H9 (cell line): ENCODE measurements at regions not wholly inside any gene's neighbourhood (a gene's known extent, or its start where the extent isn't known, plus 50 kb on each side); places are given as distances from the start of the nearest gene placed in this dataset.

Experiments used
- DNase-seq: peaks from one replicate; pipeline ENCODE4 v3.0.0-alpha.2; 2017
- H2AFZ ChIP-seq: one replicate; pipeline ENCODE4 v1.6.1; 2013; ENCODE audit warnings: mild to moderate bottlenecking, low read length, control low read depth, moderate library complexity
- H2AK5ac ChIP-seq: 2 replicates; pipeline ENCODE4 v1.6.1; 2013; ENCODE audit warnings: low read length, control low read depth, mixed read lengths; ENCODE audit not compliant: insufficient read length
- H2BK120ac ChIP-seq: one replicate; pipeline ENCODE4 v1.6.1; 2013; ENCODE audit warnings: low read depth, mild to moderate bottlenecking, low read length, control low read depth, inconsistent platforms; ENCODE audit not compliant: poor library complexity, severe bottlenecking
- H2BK12ac ChIP-seq: 2 replicates; pipeline ENCODE4 v1.6.1; 2013; ENCODE audit warnings: low read length, control low read depth, mixed read lengths, low read depth; ENCODE audit not compliant: insufficient read length
- H2BK15ac ChIP-seq: 2 replicates; pipeline ENCODE4 v1.6.1; 2013; ENCODE audit warnings: low read depth, low read length, control low read depth
- H2BK20ac ChIP-seq: one replicate; pipeline ENCODE4 v1.6.1; 2013; ENCODE audit warnings: low read depth, mild to moderate bottlenecking, low read length, control low read depth, inconsistent platforms; ENCODE audit not compliant: poor library complexity, severe bottlenecking
- H2BK5ac ChIP-seq: 2 replicates; pipeline ENCODE4 v1.6.1; 2013; ENCODE audit warnings: low read length, control low read depth, mixed read lengths; ENCODE audit not compliant: insufficient read length
- H3K14ac ChIP-seq: 2 replicates; pipeline ENCODE4 v1.6.1; 2013; ENCODE audit warnings: low read length, control low read depth; ENCODE audit not compliant: insufficient read depth
- H3K18ac ChIP-seq: 2 replicates; pipeline ENCODE4 v1.6.1; 2013; ENCODE audit warnings: low read depth, mild to moderate bottlenecking, mixed read lengths, low read length, control low read depth; ENCODE audit not compliant: insufficient read length
- H3K23ac ChIP-seq: 2 replicates; pipeline ENCODE4 v1.6.1; 2013; ENCODE audit warnings: low read length, control low read depth, mixed read lengths, low read depth; ENCODE audit not compliant: insufficient read length
- H3K23me2 ChIP-seq: 2 replicates; pipeline ENCODE4 v1.6.1; 2013; ENCODE audit warnings: low read depth, mild to moderate bottlenecking, mixed read lengths, low read length, control low read depth; ENCODE audit not compliant: insufficient read length, poor library complexity, severe bottlenecking
- H3K27ac ChIP-seq: 2 replicates; pipeline ENCODE4 v1.5.1; 2013; ENCODE audit warnings: low read length, control low read depth, mixed read lengths, low read depth; ENCODE audit not compliant: insufficient read length
- H3K27me3 ChIP-seq: 2 replicates; pipeline ENCODE4 v1.6.1; 2013; ENCODE audit warnings: low read length, control low read depth, inconsistent platforms; ENCODE audit not compliant: insufficient read depth
- H3K4ac ChIP-seq: 2 replicates; pipeline ENCODE4 v1.6.1; 2013; ENCODE audit warnings: low read depth, mild to moderate bottlenecking, control low read depth, inconsistent platforms, low read length, moderate library complexity
- H3K4me1 ChIP-seq: 2 replicates; pipeline ENCODE4 v1.6.1; 2013; ENCODE audit warnings: low read length, control low read depth, inconsistent platforms; ENCODE audit not compliant: insufficient read depth
- H3K4me2 ChIP-seq: 2 replicates; pipeline ENCODE4 v1.6.1; 2013; ENCODE audit warnings: low read length, control low read depth, mixed read lengths; ENCODE audit not compliant: insufficient read length, insufficient read depth
- H3K56ac ChIP-seq: 2 replicates; pipeline ENCODE4 v1.6.1; 2013; ENCODE audit warnings: low read depth, mild to moderate bottlenecking, mixed read lengths, low read length, control low read depth; ENCODE audit not compliant: insufficient read length
- H3K79me1 ChIP-seq: 2 replicates; pipeline ENCODE4 v1.6.1; 2013; ENCODE audit warnings: low read depth, mild to moderate bottlenecking, moderate library complexity, low read length, control low read depth, inconsistent platforms; ENCODE audit not compliant: insufficient read depth, poor library complexity, severe bottlenecking
- H3K79me2 ChIP-seq: 2 replicates; pipeline ENCODE4 v1.6.1; 2013; ENCODE audit warnings: low read length, control low read depth, inconsistent platforms; ENCODE audit not compliant: insufficient read depth
- H3K9ac ChIP-seq: 2 replicates; pipeline ENCODE4 v1.6.1; 2013; ENCODE audit warnings: low read length, control low read depth, mixed read lengths; ENCODE audit not compliant: insufficient read length; ENCODE audit errors: extremely low read depth
- H3K9me3 ChIP-seq: one replicate; pipeline ENCODE4 v1.6.1; 2013; ENCODE audit warnings: low read depth, low read length, inconsistent platforms; ENCODE audit not compliant: control insufficient read depth
- H3T11ph ChIP-seq: one replicate; pipeline ENCODE4 v1.6.1; 2013; ENCODE audit warnings: mild to moderate bottlenecking, low read length, control low read depth, inconsistent platforms
- H4K20me1 ChIP-seq: one replicate; pipeline ENCODE4 v1.6.1; 2013; ENCODE audit not compliant: control insufficient read depth, insufficient read length, insufficient read depth
- H4K5ac ChIP-seq: 2 replicates; pipeline ENCODE4 v1.6.1; 2013; ENCODE audit warnings: low read depth, mild to moderate bottlenecking, mixed read lengths, low read length, control low read depth; ENCODE audit not compliant: insufficient read length
- H4K8ac ChIP-seq: replicated peaks from 2 replicates; pipeline ENCODE4 v1.6.1; 2013; ENCODE audit warnings: low read length, control low read depth, mixed read lengths, low read depth; ENCODE audit not compliant: insufficient read length
- H4K91ac ChIP-seq: 2 replicates; pipeline ENCODE4 v1.6.1; 2013; ENCODE audit warnings: low read depth, mild to moderate bottlenecking, moderate library complexity, mixed read lengths, low read length, control low read depth; ENCODE audit not compliant: insufficient read length
- H3K27ac Mint-ChIP-seq, 3 experiments: 2 replicates in 2 of 3; 3 replicates in 1 of 3; pipeline ENCODE4 v1.8.0; 2020 to 2021; ENCODE audit warnings: mixed read lengths in 3 of 3, mild to moderate bottlenecking in 1 of 3, moderate library complexity in 1 of 3
- H3K27me3 Mint-ChIP-seq: 2 replicates; pipeline ENCODE4 v1.8.0; 2021; ENCODE audit warnings: low read depth, mild to moderate bottlenecking, moderate library complexity, mixed read lengths
- H3K36me3 Mint-ChIP-seq, 3 experiments: 2 replicates in 2 of 3; 3 replicates in 1 of 3; pipeline ENCODE4 v1.8.0; 2020 to 2021; ENCODE audit warnings: low read depth in 3 of 3, mixed read lengths in 3 of 3; ENCODE audit not compliant: insufficient read depth in 1 of 3
- H3K4me1 Mint-ChIP-seq, 2 experiments: 2 replicates each; pipeline ENCODE4 v1.8.0; 2020; ENCODE audit warnings: mixed read lengths in 2 of 2
- H3K4me3 Mint-ChIP-seq, 2 experiments: 2 replicates in 1 of 2; 3 replicates in 1 of 2; pipeline ENCODE4 v1.8.0; 2020 to 2021; ENCODE audit warnings: mild to moderate bottlenecking in 2 of 2, mixed read lengths in 2 of 2, moderate library complexity in 1 of 2
- H3K9me3 Mint-ChIP-seq, 2 experiments: 2 replicates in 1 of 2; 3 replicates in 1 of 2; pipeline ENCODE4 v1.8.0; 2020; ENCODE audit warnings: mild to moderate bottlenecking in 2 of 2, mixed read lengths in 2 of 2, moderate library complexity in 1 of 2
- CTCF ChIP-seq: fragments of 200-600 bp; sonication (generic); conservative IDR thresholded peaks from 3 replicates; pipeline ENCODE4 v1.8.0; 2021; ENCODE audit warnings: antibody characterized with exemption, mild to moderate bottlenecking
- WGBS: extraction: QIAGEN DNeasy Blood & Tissue Kit; methylation state at CpG from one replicate; pipeline ENCODE4 v1.1.7; 2013; ENCODE audit warnings: missing lambda C conversion rate, low lambda C conversion rate, mixed read lengths; ENCODE audit not compliant: insufficient read length; ENCODE audit errors: extremely low coverage; 5-methylcytosine and 5-hydroxymethylcytosine counted together

- Histone ChIP-seq H3K23me2 (no peaks in the 10 kb centered on the region), H3K23ac (no peak overlapping the region), H4K5ac (no peak overlapping the region), H2BK12ac (no peak overlapping the region), H3K14ac (no peak overlapping the region), H3K9me3 (no peaks in the 10 kb centered on the region), H2BK20ac (no peak overlapping the region), H3T11ph (no peak overlapping the region), H3K18ac (no peak overlapping the region), H4K8ac (no peak overlapping the region), H3K79me2 (no peaks in the 10 kb centered on the region), H3K27me3 (no peaks in the 10 kb centered on the region), H2AK5ac (no peak overlapping the region), H4K20me1 (no peaks in the 10 kb centered on the region), H3K4ac (no peak overlapping the region), H2BK5ac (no peak overlapping the region), H3K27ac (no peak overlapping the region), H4K91ac (no peak overlapping the region), H3K9ac (no peak overlapping the region), H3K56ac (no peak overlapping the region), H3K79me1 (no peaks in the 10 kb centered on the region), H2BK15ac (no peak overlapping the region), H3K4me2 (no peak overlapping the region), H2BK120ac (no peak overlapping the region), H3K4me1 (no peaks in the 10 kb centered on the region), H2AFZ (no peak overlapping the region)
- peak overlapping the region in 1 of 3 experiments; percentile 24; a peak in 1 of 7 replicates for H3K27ac Mint-ChIP-seq
- H3K4me3 Mint-ChIP-seq = no peak overlapping the region
- peaks cover 40% of the 10 kb centered on the region for H3K27me3 Mint-ChIP-seq
- DNase-seq = no peak
- H3K36me3 Mint-ChIP-seq = no peaks in the 10 kb centered on the region
- no CpG with 5 or more reads among the region's 8 CpGs for WGBS
- H3K4me1 Mint-ChIP-seq = peaks cover 12 to 15% of the 10 kb centered on the region in 2 experiments
- H3K9me3 Mint-ChIP-seq = peaks cover 3 to 7% of the 10 kb centered on the region in 2 experiments; a peak in 3 of 5 replicates
- no peak for TF ChIP-seq CTCF
These were observed 233.5 kb downstream of the DHX35 start for GRCh38 chr20:39195582-39196021.
